Fibroblast of the aortic adventitia (primary cell): ENCODE measurements at regions not wholly inside any gene's neighbourhood (a gene's known extent, or its start where the extent isn't known, plus 50 kb on each side); places are given as distances from the start of the nearest gene placed in this dataset.

ENCODE experiments used
- DNase-seq: peaks from one replicate; pipeline ENCODE4 v3.0.0-alpha.2; 2010; ENCODE audit warnings: low read depth
- H3K4me3 ChIP-seq: 2 replicates; pipeline ENCODE4 v1.5.1; 2011; ENCODE audit warnings: low read depth, mild to moderate bottlenecking, control low read depth, low read length, moderate library complexity
- TF ChIP-seq, protein P1 (sequence below): IDR thresholded peaks from 2 replicates; pipeline ENCODE4 v1.5.1; 2011; ENCODE audit warnings: mild to moderate bottlenecking, low read length, control low read depth, inconsistent platforms; ENCODE audit not compliant: insufficient read depth

DNA sequence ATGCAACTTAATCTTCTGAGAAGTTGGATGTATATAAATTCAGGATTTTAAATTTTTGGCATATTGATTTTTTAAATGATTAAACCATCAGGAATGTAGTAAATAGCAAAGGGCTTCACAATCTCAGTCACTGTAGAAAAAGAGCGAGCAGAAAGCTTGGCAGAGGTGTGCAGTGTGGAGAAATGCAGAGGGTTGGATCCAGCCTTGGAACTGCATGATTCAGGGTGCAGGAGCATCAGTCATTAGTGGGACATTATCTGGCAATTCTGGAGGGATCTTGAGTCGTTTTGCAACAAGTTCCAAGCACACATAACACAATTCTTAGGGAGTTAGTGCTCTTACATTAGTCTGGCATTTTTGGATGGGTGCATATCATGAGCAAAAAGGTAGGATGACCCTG, 267.9 kb downstream of the PLA2G4A start:
- no peak overlapping the region for H3K4me3 ChIP-seq
- DNase-seq, result peak; percentile 18
- TF ChIP-seq, protein P1, sequence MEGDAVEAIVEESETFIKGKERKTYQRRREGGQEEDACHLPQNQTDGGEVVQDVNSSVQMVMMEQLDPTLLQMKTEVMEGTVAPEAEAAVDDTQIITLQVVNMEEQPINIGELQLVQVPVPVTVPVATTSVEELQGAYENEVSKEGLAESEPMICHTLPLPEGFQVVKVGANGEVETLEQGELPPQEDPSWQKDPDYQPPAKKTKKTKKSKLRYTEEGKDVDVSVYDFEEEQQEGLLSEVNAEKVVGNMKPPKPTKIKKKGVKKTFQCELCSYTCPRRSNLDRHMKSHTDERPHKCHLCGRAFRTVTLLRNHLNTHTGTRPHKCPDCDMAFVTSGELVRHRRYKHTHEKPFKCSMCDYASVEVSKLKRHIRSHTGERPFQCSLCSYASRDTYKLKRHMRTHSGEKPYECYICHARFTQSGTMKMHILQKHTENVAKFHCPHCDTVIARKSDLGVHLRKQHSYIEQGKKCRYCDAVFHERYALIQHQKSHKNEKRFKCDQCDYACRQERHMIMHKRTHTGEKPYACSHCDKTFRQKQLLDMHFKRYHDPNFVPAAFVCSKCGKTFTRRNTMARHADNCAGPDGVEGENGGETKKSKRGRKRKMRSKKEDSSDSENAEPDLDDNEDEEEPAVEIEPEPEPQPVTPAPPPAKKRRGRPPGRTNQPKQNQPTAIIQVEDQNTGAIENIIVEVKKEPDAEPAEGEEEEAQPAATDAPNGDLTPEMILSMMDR, result no peak

DNA sequence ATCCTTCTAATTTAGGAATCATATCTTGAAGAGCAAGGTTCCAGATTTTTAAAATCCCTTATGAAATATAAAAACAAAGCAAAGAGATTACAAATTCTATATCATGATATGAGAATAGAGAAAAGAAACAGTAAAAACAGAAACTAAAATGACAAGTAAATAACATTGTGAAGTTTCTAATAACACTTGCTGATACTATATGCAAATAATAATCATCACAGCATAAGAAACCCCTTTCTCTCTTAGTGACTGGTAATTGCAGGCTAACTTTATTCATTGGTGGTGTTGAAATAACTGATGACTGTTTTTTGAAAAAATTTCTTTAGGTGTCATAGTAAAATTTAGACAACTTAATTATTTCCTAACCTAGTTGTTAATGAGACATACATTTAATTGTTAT, 281.6 kb downstream of the PLA2G4A start:
- no peak for DNase-seq
- H3K4me3 ChIP-seq, result no peak overlapping the region
- TF ChIP-seq, protein P1, result no peak

DNA sequence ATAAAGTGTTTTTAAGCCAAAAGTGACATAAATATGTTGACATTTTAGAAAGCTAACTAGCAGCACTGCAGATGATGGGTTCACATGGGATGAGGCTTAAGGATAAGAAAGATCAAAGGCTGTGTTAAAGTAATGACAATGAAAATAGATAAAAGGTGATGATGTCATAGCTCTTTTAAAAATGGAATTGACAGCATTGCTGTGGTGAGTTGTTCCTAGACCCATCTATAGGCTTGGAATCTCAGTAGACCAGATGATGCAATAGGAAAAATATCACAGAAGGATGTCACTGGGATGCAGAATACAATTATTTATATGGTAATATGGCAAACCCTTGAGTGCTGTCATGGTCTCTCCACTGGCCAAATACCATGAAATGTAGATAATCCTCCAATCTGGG, 286.0 kb downstream of the PLA2G4A start:
- TF ChIP-seq, protein P1, result no peak
- no peak for DNase-seq
- H3K4me3 ChIP-seq, result no peak overlapping the region

DNA sequence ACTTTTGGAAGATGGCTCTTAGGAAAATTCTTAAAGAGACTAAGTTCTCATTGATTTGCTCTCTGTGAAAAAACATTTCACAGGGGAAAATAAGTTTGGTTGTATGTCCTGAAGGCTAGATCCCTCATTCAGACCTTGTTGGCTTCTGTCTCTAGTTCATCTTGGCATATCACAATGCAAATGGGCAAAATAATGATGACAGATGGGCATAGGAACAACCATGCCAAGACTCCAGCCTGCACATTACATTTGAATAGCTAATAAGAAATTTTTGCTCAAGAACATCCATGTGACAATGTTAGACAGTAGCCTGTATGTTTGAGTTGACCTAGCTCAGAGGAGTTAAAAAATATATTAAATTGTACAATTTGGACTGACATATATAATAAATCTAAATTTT, 292.9 kb downstream of the PLA2G4A start:
- no peak overlapping the region for H3K4me3 ChIP-seq
- TF ChIP-seq, protein P1, result no peak
- DNase-seq, result no peak

DNA sequence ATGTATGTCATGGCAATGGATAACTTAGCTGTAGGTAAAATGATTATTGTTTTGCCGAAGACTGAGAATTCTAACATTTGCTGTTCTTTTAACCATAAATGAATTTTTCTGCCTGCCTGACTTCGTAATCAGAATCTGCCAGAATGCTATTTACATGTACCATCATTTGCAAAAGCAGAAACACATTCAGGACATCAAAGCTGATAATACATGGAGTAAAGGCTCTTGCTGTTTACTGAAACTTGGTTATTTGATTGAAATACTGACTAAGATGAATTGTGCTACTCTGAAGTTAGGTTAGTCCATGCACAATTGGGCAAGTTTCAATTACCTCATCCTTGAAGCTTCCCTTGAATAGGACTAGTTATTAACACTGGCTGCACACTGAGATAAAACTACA, 293.8 kb downstream of the PLA2G4A start:
- H3K4me3 ChIP-seq, result no peak overlapping the region
- no peak for DNase-seq
- TF ChIP-seq, protein P1, result no peak

DNA sequence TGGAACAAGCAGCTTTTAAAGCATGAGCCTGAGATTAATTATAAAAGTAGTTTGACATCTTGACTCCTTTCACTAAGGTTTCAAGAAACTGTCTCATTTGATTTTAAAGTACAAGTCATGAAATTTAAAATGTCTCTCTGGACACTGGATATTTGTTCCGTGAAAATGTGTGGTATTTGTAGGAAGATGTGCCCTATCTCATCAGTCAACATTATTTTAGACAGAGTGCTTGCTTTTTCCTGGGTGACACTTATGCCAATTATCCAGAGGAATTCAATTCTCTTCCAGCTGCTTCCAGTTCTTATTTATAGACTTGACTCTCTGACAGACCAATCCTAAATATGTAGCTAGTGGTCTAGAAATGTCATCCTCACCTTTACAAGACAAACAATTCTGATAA, 300.4 kb downstream of the PLA2G4A start:
- TF ChIP-seq, protein P1, result no peak
- no peak for DNase-seq
- no peak overlapping the region for H3K4me3 ChIP-seq

DNA sequence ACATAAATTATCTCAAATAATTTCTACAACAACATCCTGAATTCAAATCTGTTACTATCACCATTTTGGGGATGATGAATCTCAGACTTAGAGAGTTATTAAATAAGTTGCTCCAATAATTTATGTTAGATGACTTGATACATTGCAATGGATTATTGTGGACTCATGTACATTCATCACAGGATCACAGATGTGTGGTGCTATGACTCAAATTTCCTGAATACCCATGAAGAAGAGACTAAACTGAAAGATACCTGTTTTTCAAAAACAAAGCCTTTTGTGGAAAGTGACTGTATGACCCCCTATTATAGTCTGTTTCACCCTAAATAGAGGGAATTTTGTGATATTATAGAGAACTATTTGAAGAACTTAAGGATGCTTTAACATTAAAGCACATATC, 315.0 kb downstream of the PLA2G4A start:
- TF ChIP-seq, protein P1, result no peak
- H3K4me3 ChIP-seq, result no peak overlapping the region
- no peak for DNase-seq
